AG04450 (cell line): ENCODE measurements at regions not wholly inside any gene's neighbourhood (a gene's known extent, or its start where the extent isn't known, plus 50 kb on each side); places are given as distances from the start of the nearest gene placed in this dataset.

Experiments
- CTCF ChIA-PET: fragments of 300-600, 350-600 bp; formaldehyde crosslinking; extraction: SDS; loops from one replicate; lab custom pipeline; 2022; ENCODE audit warnings: antibody characterized with exemption, inconsistent platforms; lab: Charles Lee
- POLR2A ChIA-PET: fragments of 350-600 bp; formaldehyde crosslinking; extraction: SDS; loops from one replicate; lab custom pipeline; 2021; ENCODE audit warnings: antibody characterized with exemption, inconsistent platforms; lab: Yijun Ruan, JAX
- DNase-seq: peaks from one replicate; pipeline ENCODE4 v3.0.0-alpha.2; 2011; ENCODE audit warnings: low read depth, low spot score
- H3K27ac ChIP-seq: one replicate; pipeline ENCODE4 v1.5.1; 2012; ENCODE audit warnings: low read depth, low read length, control low read depth
- H3K27me3 ChIP-seq: one replicate; pipeline ENCODE4 v1.6.0; 2012; ENCODE audit warnings: low read length; ENCODE audit not compliant: control insufficient read depth, insufficient read depth
- H3K4me3 ChIP-seq: 2 replicates; pipeline ENCODE4 v1.5.1; 2011; ENCODE audit warnings: mild to moderate bottlenecking, low read depth, low read length, control low read depth
- H3K9me3 ChIP-seq: 2 replicates; pipeline ENCODE4 v1.5.1; 2012; ENCODE audit warnings: low read length; ENCODE audit not compliant: control insufficient read depth, insufficient read depth
- CTCF ChIP-seq: IDR thresholded peaks from 2 replicates; pipeline ENCODE4 v1.5.1; 2011; ENCODE audit warnings: low read depth, low read length, control low read depth, inconsistent platforms

GRCh38 chr4:41381384-41381783 is 124.7 kb downstream of the UCHL1 start:
- no peak for DNase-seq
- Histone ChIP-seq H3K27me3 (no peaks in the 10 kb centered on the region), H3K27ac (no peak overlapping the region), H3K4me3 (no peak overlapping the region), H3K9me3 (no peaks in the 10 kb centered on the region; the same call in 1 of the 2 replicates)
- ChIA-PET POLR2A (no interaction called here), CTCF (no interaction called here)
- TF ChIP-seq CTCF: no peak

- no peak for TF ChIP-seq CTCF
- CTCF ChIA-PET: no interaction called here
- DNase-seq: no peak
Observed at GRCh38 chr4:41384992-41385391, 128.3 kb downstream of the UCHL1 start.

GRCh38 chr4:41385481-41385880 is 128.8 kb downstream of the UCHL1 start:
- no peak for TF ChIP-seq CTCF
- CTCF ChIA-PET: no interaction called here
- no peak overlapping the region for H3K27ac ChIP-seq
- H3K9me3 ChIP-seq: no peaks in the 10 kb centered on the region
- POLR2A ChIA-PET: no interaction called here
- no peaks in the 10 kb centered on the region for H3K27me3 ChIP-seq
- no peak overlapping the region for H3K4me3 ChIP-seq
- no peak for DNase-seq

More at GRCh38 chr4:41384992-41385391, 128.3 kb downstream of the UCHL1 start:
- Histone ChIP-seq H3K27me3 (no peaks in the 10 kb centered on the region), H3K27ac (no peak overlapping the region), H3K9me3 (no peaks in the 10 kb centered on the region), H3K4me3 (no peak overlapping the region)
- POLR2A ChIA-PET: no interaction called here

GRCh38 chr4:41388080-41388479 is 131.4 kb downstream of the UCHL1 start:
- Histone ChIP-seq H3K4me3 (no peak overlapping the region), H3K27me3 (no peaks in the 10 kb centered on the region), H3K27ac (no peak overlapping the region), H3K9me3 (no peaks in the 10 kb centered on the region)
- ChIA-PET CTCF (no interaction called here), POLR2A (no interaction called here)
- no peak for DNase-seq
- TF ChIP-seq CTCF: no peak

- Histone ChIP-seq H3K27me3 (no peaks in the 10 kb centered on the region), H3K4me3 (no peak overlapping the region), H3K9me3 (no peaks in the 10 kb centered on the region), H3K27ac (no peak overlapping the region)
- no peak for DNase-seq
- ChIA-PET CTCF (interaction anchor here (0.7 kb wide), 1 partner anchor 982 kb away, joined by 5 read pairs; no protein-coding TSS in a partner anchor), POLR2A (no interaction called here)
- no peak for TF ChIP-seq CTCF
Observed at GRCh38 chr4:41389356-41389755, 132.6 kb downstream of the UCHL1 start.
